ENCODE measurements at regions not wholly inside any gene's neighbourhood (a gene's known extent, or its start where the extent isn't known, plus 50 kb on each side); places are given as distances from the start of the nearest gene placed in this dataset.

DNA sequence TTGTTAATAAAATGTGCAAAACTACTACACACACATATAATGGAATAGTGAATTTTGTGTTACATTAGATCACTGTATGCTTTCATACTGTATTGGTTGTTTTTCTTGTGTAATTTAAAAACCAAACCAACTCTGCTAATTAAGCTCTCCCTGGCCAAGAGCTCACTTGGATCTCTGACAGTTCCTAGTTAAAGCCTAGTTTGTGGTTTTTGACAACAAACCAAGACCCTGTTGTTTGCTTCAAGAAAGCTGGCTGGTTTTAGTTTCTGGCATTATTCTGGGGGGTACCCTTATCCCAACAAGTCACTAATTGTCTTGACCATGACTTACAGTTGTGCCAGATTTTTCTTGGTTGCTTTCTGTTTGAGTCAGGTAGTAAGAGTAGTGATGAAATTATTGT is 121.4 kb upstream of the CXorf66 start:
- TF ChIP-seq, protein P1, sequence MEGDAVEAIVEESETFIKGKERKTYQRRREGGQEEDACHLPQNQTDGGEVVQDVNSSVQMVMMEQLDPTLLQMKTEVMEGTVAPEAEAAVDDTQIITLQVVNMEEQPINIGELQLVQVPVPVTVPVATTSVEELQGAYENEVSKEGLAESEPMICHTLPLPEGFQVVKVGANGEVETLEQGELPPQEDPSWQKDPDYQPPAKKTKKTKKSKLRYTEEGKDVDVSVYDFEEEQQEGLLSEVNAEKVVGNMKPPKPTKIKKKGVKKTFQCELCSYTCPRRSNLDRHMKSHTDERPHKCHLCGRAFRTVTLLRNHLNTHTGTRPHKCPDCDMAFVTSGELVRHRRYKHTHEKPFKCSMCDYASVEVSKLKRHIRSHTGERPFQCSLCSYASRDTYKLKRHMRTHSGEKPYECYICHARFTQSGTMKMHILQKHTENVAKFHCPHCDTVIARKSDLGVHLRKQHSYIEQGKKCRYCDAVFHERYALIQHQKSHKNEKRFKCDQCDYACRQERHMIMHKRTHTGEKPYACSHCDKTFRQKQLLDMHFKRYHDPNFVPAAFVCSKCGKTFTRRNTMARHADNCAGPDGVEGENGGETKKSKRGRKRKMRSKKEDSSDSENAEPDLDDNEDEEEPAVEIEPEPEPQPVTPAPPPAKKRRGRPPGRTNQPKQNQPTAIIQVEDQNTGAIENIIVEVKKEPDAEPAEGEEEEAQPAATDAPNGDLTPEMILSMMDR (IDR thresholded peaks at IDR 0.05 in 8 of 11, conservative IDR thresholded peaks at IDR 0.05 in 3 of 11) = no peak
- no peak for TF ChIP-seq POLR2A (IDR thresholded peaks at IDR 0.05)
- TF ChIP-seq POLR2AphosphoS5 (IDR thresholded peaks at IDR 0.05) = no peak

All from spleen (tissue), 7 donors.